HG02973 (cell line): ENCODE measurements at regions not wholly inside any gene's neighbourhood (a gene's known extent, or its start where the extent isn't known, plus 50 kb on each side); places are given as distances from the start of the nearest gene placed in this dataset.
"Not testable (repeated sequence)": the region's sequence is repeated elsewhere in the genome, so short reads cannot be mapped to it uniquely, and the experiment has no call there.

Experiments used
- ATAC-seq: cut with Tn5 transposase; IDR thresholded peaks from one replicate; pipeline ENCODE4 v1.9.1; 2021; ENCODE audit warnings: moderate library complexity; ENCODE audit not compliant: unreplicated experiment

- no peak for ATAC-seq
These were observed 102.6 kb upstream of the ALDH3B2 start for GRCh38 chr11:67776852-67777520.

- not testable (repeated sequence) for ATAC-seq
These were observed 99.8 kb upstream of the ALDH3B2 start for GRCh38 chr11:67774175-67774574.

DNA sequence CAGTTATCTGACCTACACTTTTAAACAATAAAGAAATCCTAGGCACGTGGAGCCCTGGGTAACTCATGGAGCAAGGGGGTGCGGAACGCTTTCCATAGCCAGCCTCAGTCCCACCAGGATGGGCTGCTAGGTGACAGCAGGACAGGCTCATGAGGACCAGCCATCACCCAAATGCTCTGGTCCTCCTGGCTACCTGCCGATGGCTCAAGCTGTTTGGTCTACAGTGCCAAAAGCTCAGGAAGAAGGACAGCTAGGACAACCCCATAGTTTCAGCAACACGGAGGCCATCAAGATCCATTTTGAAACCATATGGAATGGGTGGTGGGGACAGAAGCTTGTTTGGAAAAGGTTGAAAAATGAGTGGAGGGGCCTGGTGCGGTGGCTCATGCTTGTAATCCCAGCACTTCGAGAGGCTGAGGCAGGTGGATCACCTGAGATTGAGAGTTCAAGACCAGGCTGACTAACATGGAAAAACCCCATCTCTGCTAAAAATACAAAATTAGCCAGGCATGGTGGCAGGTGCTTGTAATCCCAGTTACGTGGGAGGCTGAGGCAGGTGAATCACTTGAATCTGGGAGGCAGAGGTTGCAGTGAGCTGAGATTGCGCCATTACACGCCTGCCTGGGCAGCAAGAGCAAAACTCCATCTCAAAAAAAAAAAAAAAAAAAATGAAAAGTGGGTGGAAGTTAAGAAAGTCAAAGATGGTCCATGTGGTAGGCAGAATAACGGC is 93.7 kb upstream of the ALDH3B2 start:
- ATAC-seq = not testable (repeated sequence)

GRCh38 chr11:67761211-67761610 is 86.8 kb upstream of the ALDH3B2 start:
- ATAC-seq = not testable (repeated sequence)

GRCh38 chr11:67759321-67759720 is 84.9 kb upstream of the ALDH3B2 start:
- not testable (repeated sequence) for ATAC-seq

- ATAC-seq = not testable (repeated sequence)
These were observed 84.0 kb upstream of the ALDH3B2 start for GRCh38 chr11:67758467-67758866.

- ATAC-seq = not testable (repeated sequence)
These were observed 83.6 kb upstream of the ALDH3B2 start for GRCh38 chr11:67758009-67758408.

- not testable (repeated sequence) for ATAC-seq
These were observed 79.4 kb upstream of the ALDH3B2 start for GRCh38 chr11:67753820-67754219.

DNA sequence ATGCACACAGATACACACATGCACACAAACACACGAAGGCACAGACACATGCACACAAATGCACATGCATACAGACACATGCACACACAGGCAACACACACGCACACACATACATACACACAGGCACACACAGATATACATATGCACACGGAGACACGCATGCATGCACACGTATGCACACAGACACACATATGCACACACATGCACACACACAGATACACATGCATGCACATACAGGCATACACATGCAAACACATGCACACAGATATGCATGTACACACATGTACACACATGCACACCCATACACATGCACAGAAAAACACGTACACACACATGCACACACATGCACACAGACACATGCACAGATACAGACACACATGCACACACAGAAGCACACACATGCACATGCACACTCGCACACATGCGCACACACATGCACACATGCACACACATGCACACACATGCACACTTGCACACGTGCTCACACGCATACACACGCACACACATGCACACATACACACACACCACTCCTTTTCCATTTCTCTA is 70.8 kb upstream of the ALDH3B2 start:
- no peak for ATAC-seq

DNA sequence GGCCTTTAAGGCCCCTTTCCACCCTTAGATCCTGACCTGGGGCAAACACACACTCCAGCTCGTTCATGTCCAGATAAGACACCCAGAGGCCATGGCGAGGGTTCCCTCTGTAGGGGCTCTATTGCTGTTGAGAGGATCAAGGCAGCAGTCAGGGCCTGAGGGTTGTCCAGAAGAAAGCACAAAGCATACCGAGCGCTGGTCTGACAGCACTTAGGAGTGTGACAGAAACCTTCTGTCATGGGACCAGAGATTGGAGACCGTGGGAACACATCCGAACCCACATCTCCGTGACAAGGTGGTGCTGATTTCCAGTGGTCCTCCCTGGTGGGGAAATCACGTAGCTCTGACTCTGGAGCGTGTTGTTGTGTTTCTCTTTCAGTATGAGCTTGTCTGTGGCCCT is 69.8 kb upstream of the ALDH3B2 start:
- ATAC-seq = not testable (repeated sequence)

- ATAC-seq = not testable (repeated sequence)
These were observed 63.8 kb upstream of the ALDH3B2 start for GRCh38 chr11:67738231-67738630.

DNA sequence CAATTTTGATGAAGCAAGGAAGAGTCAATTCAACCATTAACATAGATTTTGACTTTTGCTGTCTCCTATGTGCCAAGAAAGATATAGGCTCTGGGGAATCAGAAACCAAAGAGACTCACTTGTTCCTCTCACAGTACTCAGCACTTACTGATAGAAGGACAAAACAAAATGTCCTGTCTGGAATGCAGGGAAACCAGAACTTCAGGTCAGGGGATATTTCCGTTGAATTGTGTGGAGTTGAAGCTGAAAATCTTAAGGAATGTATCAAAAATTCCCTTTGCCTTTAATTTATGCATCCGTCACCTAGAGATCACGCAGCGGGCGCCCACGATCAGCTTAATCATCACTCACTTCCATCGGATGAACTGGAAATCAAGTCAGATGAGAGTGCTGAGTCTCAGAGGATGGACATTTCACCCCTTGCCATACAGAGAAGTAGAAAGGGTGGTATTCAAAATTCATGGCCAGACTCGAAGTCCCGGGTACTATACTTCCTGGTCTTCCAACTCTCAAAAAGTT is 63.2 kb upstream of the ALDH3B2 start:
- ATAC-seq = not testable (repeated sequence)

DNA sequence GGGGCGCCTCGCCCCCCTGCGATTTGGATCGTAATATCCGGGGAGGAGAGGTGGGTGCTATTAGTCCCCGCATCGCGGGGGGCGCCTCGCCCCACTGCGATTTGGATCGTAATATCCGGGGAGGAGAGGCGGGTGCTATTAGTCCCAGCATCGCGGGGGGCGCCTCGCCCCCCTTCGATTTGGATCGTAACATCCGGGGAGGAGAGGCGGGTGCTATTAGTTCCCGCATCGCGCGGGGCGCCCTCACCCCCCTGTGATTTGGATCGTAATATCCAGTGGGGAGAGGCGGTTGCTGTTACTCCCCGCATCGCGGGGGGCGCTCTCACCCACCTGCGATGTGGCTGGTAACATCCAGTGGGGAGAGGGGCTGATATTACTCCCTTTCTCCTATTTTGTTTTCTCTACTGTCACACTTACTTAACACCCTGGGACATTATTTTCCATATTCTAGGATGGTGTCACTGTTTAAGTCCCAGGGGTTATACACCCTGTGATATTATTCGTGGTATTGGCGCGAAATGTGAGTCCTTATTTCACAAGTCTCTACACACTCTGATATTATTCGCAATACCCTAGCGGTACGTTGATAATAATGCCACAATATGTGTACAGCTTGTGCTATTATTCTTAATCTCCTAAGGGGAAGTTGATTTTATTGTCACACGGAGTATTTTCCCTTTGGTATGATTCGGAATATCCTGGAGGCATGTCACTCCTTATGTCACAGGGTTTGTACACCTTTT is 57.8 kb upstream of the ALDH3B2 start:
- no peak for ATAC-seq

GRCh38 chr11:67731583-67731982 is 57.2 kb upstream of the ALDH3B2 start:
- no peak for ATAC-seq

GRCh38 chr11:67728163-67728571 is 53.7 kb upstream of the ALDH3B2 start:
- not testable (repeated sequence) for ATAC-seq

DNA sequence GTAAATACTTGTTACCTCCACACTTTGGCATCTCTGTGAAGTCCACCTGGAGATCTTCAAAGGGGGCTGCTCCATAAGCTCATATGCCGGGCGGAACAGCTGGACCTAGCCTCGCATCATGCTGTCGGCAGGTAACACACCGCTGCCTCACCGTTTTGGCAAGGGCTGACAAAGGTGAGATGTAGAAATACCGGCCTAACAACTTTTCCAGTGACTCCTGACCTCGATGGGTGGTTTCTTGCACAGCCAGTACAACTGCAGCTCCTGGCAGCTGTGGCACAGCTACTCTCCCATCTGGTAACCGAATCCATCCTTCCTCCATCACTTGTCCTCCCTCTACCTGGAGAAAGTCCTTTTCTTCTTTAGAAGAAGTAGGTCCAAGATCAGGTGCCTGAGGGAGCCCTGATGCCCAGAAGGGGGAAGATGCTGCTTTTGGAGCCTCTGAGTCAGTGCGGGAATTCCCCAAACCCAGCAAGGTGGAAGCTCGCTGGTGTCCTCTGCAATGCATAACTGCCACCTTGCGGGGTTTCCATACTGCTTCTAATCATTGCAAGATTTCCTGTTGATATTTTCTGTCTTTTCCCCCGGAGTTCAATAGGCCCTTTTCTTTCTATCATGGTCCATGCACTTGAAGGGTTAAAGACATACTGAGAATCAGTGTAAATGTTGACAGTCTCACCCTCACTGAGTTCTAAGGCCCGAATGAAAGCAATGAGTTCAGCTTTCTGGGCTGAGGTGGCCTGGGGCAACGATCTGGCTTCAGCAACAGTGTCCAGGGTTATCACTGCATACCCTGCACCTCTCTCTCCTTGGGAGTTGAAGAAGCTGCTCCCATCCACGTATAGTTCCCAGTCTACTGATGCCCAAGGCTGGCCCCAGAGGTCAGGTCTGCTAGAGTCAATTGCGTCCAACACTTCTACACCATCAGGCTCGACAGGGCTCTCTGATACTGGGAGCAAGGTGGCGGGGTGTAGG is 52.9 kb upstream of the ALDH3B2 start:
- ATAC-seq = not testable (repeated sequence)
